CD14-positive monocyte (primary cell): ENCODE measurements at regions not wholly inside any gene's neighbourhood (a gene's known extent, or its start where the extent isn't known, plus 50 kb on each side); places are given as distances from the start of the nearest gene placed in this dataset.

Source experiments
- DNase-seq, 3 donors: peaks; one replicate each; pipeline ENCODE4 v3.0.0-alpha.2; 2011 to 2022
- H2AFZ ChIP-seq: 2 replicates; pipeline ENCODE4 v1.6.0; 2012; ENCODE audit warnings: mild to moderate bottlenecking, low read depth, low read length, inconsistent platforms; ENCODE audit not compliant: insufficient read depth, poor library complexity, severe bottlenecking
- H3K27ac ChIP-seq, 2 donors: 1 replicate in 1 of 2; 2 replicates in 1 of 2; pipeline ENCODE4 v1.5.1; 2012 to 2013; ENCODE audit warnings: low read length in 2 of 2, control low read depth in 1 of 2, inconsistent platforms in 1 of 2, low read depth in 1 of 2, mild to moderate bottlenecking in 1 of 2
- H3K27me3 ChIP-seq, 2 donors: one replicate each; pipeline versions ENCODE4 v1.6.0 to v1.6.1; 2011 to 2013; ENCODE audit warnings: low read length in 2 of 2; ENCODE audit not compliant: control insufficient read depth in 2 of 2, insufficient read depth in 2 of 2
- H3K36me3 ChIP-seq, 2 donors: replicated peaks in 1 of 2; 1 replicate in 1 of 2; 2 replicates in 1 of 2; pipeline versions ENCODE4 v1.5.1 to v1.6.1; 2012 to 2013; ENCODE audit warnings: low read length in 2 of 2, control low read depth in 1 of 2, inconsistent platforms in 1 of 2, mild to moderate bottlenecking in 1 of 2; ENCODE audit not compliant: insufficient read depth in 2 of 2, control insufficient read depth in 1 of 2
- H3K4me1 ChIP-seq, 2 donors: 1 replicate in 1 of 2; 2 replicates in 1 of 2; pipeline versions ENCODE4 v1.5.1 to v1.6.1; 2012 to 2013; ENCODE audit warnings: low read length in 2 of 2, control low read depth in 1 of 2, inconsistent platforms in 1 of 2, mild to moderate bottlenecking in 1 of 2, moderate library complexity in 1 of 2; ENCODE audit not compliant: insufficient read depth in 2 of 2, control insufficient read depth in 1 of 2
- H3K4me2 ChIP-seq: replicated peaks from 2 replicates; pipeline ENCODE3; 2012; ENCODE audit warnings: low read length, moderate library complexity, mild to moderate bottlenecking; ENCODE audit not compliant: poor library complexity, severe bottlenecking; ENCODE audit errors: extremely low read depth
- H3K4me3 ChIP-seq, 3 experiments: fragments of 200-600 bp in 1 of 3; sonication (generic) in 1 of 3; replicated peaks in 1 of 3; 1 replicate in 2 of 3; 2 replicates in 1 of 3; pipeline ENCODE4 v1.5.1; 2011 to 2013; ENCODE audit warnings: low read length in 3 of 3, mild to moderate bottlenecking in 3 of 3, control low read depth in 2 of 3, low read depth in 2 of 3, inconsistent platforms in 1 of 3, moderate library complexity in 1 of 3
- H3K79me2 ChIP-seq: 2 replicates; pipeline ENCODE4 v1.6.0; 2012; ENCODE audit warnings: mild to moderate bottlenecking, control low read depth, inconsistent platforms, low read length, moderate library complexity; ENCODE audit not compliant: insufficient read depth
- H3K9ac ChIP-seq: 2 replicates; pipeline ENCODE4 v1.6.0; 2017; ENCODE audit warnings: low read length, mild to moderate bottlenecking; ENCODE audit not compliant: insufficient read depth, poor library complexity, severe bottlenecking
- H3K9me3 ChIP-seq, 2 donors: replicated peaks in 1 of 2; 1 replicate in 1 of 2; 2 replicates in 1 of 2; pipeline versions ENCODE4 v1.5.1 to v1.6.1; 2012 to 2013; ENCODE audit warnings: low read length in 2 of 2, control low read depth in 1 of 2; ENCODE audit not compliant: control insufficient read depth in 1 of 2, insufficient read depth in 1 of 2
- H4K20me1 ChIP-seq: 2 replicates; pipeline ENCODE4 v1.6.0; 2012; ENCODE audit warnings: mild to moderate bottlenecking, low read length, control low read depth, moderate library complexity; ENCODE audit not compliant: insufficient read depth
- H3K27ac Mint-ChIP-seq, 7 donors: one replicate each; pipeline ENCODE4 v1.8.0; 2020; ENCODE audit warnings: mild to moderate bottlenecking in 7 of 7, mixed read lengths in 7 of 7, moderate library complexity in 6 of 7, inconsistent platforms in 2 of 7
- H3K27me3 Mint-ChIP-seq, 3 donors: one replicate each; pipeline ENCODE4 v1.8.0; 2021 to 2022; ENCODE audit warnings: low read depth in 3 of 3, mild to moderate bottlenecking in 3 of 3, mixed read lengths in 3 of 3, moderate library complexity in 3 of 3, inconsistent platforms in 1 of 3
- H3K36me3 Mint-ChIP-seq, 2 donors: one replicate each; pipeline ENCODE4 v1.8.0; 2020; ENCODE audit warnings: mixed read lengths in 2 of 2, inconsistent platforms in 1 of 2, mild to moderate bottlenecking in 1 of 2
- H3K4me1 Mint-ChIP-seq: one replicate; pipeline ENCODE4 v1.8.0; 2020; ENCODE audit warnings: mild to moderate bottlenecking, mixed read lengths
- H3K4me3 Mint-ChIP-seq, 2 donors: one replicate each; pipeline ENCODE4 v1.8.0; 2020; ENCODE audit warnings: mild to moderate bottlenecking in 2 of 2, mixed read lengths in 2 of 2, moderate library complexity in 1 of 2
- H3K9me3 Mint-ChIP-seq, 7 donors: one replicate each; pipeline ENCODE4 v1.8.0; 2020 to 2022; ENCODE audit warnings: mixed read lengths in 7 of 7, mild to moderate bottlenecking in 6 of 7, moderate library complexity in 6 of 7, inconsistent platforms in 2 of 7
- CTCF ChIP-seq: fragments of 200-600 bp; IDR thresholded peaks from one replicate; pipeline ENCODE4 v1.8.0; 2022; ENCODE audit warnings: antibody characterized with exemption, mild to moderate bottlenecking
- WGBS: methylation state at CpG from one replicate; pipeline ENCODE4 v1.1.5; 2013; ENCODE audit warnings: missing lambda C conversion rate; ENCODE audit not compliant: insufficient coverage; 5-methylcytosine and 5-hydroxymethylcytosine counted together
- intact Hi-C, 2 donors: fragments of 100-400 bp; cut with micrococcal nuclease; formaldehyde crosslinking; loops; one replicate each; pipeline versions ENCODE4 v1.15.0 to v1.15.1; 2023

- TF ChIP-seq CTCF = no peak
- no peaks in the 10 kb centered on the region for H3K9me3 ChIP-seq
- H3K27ac Mint-ChIP-seq = no peak overlapping the region
- no peaks in the 10 kb centered on the region for H3K79me2 ChIP-seq
- no CpG with 5 or more reads among the region's 6 CpGs for WGBS
- peaks cover 0 to 8% (median 0%) of the 10 kb centered on the region in 7 donors for H3K9me3 Mint-ChIP-seq
- H4K20me1 ChIP-seq = no peaks in the 10 kb centered on the region
- H3K4me2 ChIP-seq = no peak overlapping the region
- no peak overlapping the region for H2AFZ ChIP-seq
- H3K4me3 ChIP-seq = no peak overlapping the region
- H3K27ac ChIP-seq = no peak overlapping the region
- no peaks in the 10 kb centered on the region for H3K4me1 ChIP-seq
- no peak for DNase-seq
- no peaks in the 10 kb centered on the region for H3K27me3 ChIP-seq
- intact Hi-C loops = no loop called here
- H3K4me3 Mint-ChIP-seq = no peak overlapping the region
- no peaks in the 10 kb centered on the region for H3K27me3 Mint-ChIP-seq
- H3K36me3 Mint-ChIP-seq = no peaks in the 10 kb centered on the region
- H3K36me3 ChIP-seq = no peaks in the 10 kb centered on the region
- H3K4me1 Mint-ChIP-seq = no peaks in the 10 kb centered on the region
- no peak overlapping the region for H3K9ac ChIP-seq
These were observed 1155.8 kb downstream of the GRIK2 start for GRCh38 chr6:102549221-102549874.

GRCh38 chr6:102525336-102525735, 1131.8 kb downstream of the GRIK2 start:
- Histone ChIP-seq H2AFZ (no peak overlapping the region), H3K4me3 (no peak overlapping the region), H3K4me1 (no peaks in the 10 kb centered on the region), H3K27me3 (no peaks in the 10 kb centered on the region), H3K79me2 (no peaks in the 10 kb centered on the region), H3K36me3 (no peaks in the 10 kb centered on the region), H3K4me2 (no peak overlapping the region), H4K20me1 (no peaks in the 10 kb centered on the region), H3K9ac (no peak overlapping the region), H3K27ac (no peak overlapping the region), H3K9me3 (no peaks in the 10 kb centered on the region)
- TF ChIP-seq CTCF = no peak
- no CpG with 5 or more reads among the region's 2 CpGs for WGBS
- intact Hi-C loops = no loop called here
- no peak for DNase-seq
- Mint-ChIP-seq H3K27ac (no peak overlapping the region), H3K36me3 (no peaks in the 10 kb centered on the region), H3K4me3 (no peak overlapping the region), H3K27me3 (no peaks in the 10 kb centered on the region), H3K4me1 (no peaks in the 10 kb centered on the region), H3K9me3 (no peaks in the 10 kb centered on the region)
